ENCODE measurements at regions not wholly inside any gene's neighbourhood (a gene's known extent, or its start where the extent isn't known, plus 50 kb on each side); places are given as distances from the start of the nearest gene placed in this dataset.

DNA sequence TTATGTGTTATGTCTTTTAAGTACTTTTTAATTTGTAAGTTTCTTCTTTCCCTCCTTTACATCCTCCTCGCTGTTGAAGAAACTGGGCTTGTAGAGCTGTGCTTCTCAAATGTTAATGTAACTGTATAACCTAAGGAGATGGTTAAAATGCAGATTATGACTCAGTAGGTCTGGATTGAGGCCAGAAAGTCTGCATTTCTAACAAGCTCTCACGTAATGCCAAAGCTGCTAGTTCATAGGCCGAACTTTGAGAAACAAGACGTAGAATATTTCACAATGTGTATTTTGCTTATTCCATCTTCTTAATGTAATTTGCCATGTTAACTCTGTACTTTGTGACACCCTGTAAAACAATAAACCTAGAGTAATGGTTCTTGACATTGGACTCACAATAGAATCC lies 193.3 kb upstream of the SYT1 start:
- no peaks in the 10 kb centered on the region for H3K27me3 ChIP-seq (ENCODE audit: control insufficient read depth in 2 of 2, insufficient read depth in 2 of 2, low read length in 2 of 2)
- no peaks in the 10 kb centered on the region for H3K9me3 ChIP-seq (replicated peaks; ENCODE audit: control insufficient read depth, insufficient read depth, low read length)
- H3K4me3 ChIP-seq (replicated peaks in 1 of 3; ENCODE audit: insufficient read depth in 1 of 3, low read depth in 1 of 3, low read length in 3 of 3): no peak overlapping the region
- no peak overlapping the region for H3K4me2 ChIP-seq (ENCODE audit: insufficient read depth, low read length)
- H3K9ac ChIP-seq (replicated peaks; ENCODE audit: extremely low read depth, insufficient read depth, low read length): no peak overlapping the region
- dilution Hi-C loops (cut with MboI; ENCODE audit: extremely low pct_ligation_motif_present, low sequenced_read_pairs) (no loop called here), intact Hi-C loops (cut with micrococcal nuclease) (no loop called here)
- H3K27ac ChIP-seq (ENCODE audit: insufficient read depth, low read depth, low read length): no peak overlapping the region
- CTCF ChIA-PET: no interaction called here
- no peaks in the 10 kb centered on the region for H4K20me1 ChIP-seq (replicated peaks; ENCODE audit: control insufficient read depth, extremely low read depth, insufficient read depth, low read length)
- no peaks in the 10 kb centered on the region for H3K36me3 ChIP-seq (ENCODE audit: control insufficient read depth in 2 of 2, extremely low read depth in 1 of 2, insufficient read depth in 2 of 2, low read length in 2 of 2)
- no peaks in the 10 kb centered on the region for H3K4me1 ChIP-seq (ENCODE audit: control insufficient read depth, extremely low read depth, insufficient read depth, low read length)
- DNase-seq (ENCODE audit: low read depth, low spot score) (peak; percentile 24), FAIRE-seq (no peak)
- no peak overlapping the region for H2AFZ ChIP-seq (ENCODE audit: low read depth, low read length)
- TF ChIP-seq MYC (IDR thresholded peaks at IDR 0.05; ENCODE audit: low read depth, low read length): no peak
- TF ChIP-seq FOS (IDR thresholded peaks at IDR 0.05; ENCODE audit: borderline replicate concordance, insufficient read depth, low read length): no peak
- no peaks in the 10 kb centered on the region for H3K9me1 ChIP-seq (replicated peaks; ENCODE audit: control insufficient read depth, extremely low read depth, insufficient read depth, low read length)
- BruUV-seq (replicated peaks): no TSS peak
- POLR2A ChIA-PET: no interaction called here
- H3K79me2 ChIP-seq (ENCODE audit: control insufficient read depth, insufficient read depth, low read length): no peaks in the 10 kb centered on the region

DNA sequence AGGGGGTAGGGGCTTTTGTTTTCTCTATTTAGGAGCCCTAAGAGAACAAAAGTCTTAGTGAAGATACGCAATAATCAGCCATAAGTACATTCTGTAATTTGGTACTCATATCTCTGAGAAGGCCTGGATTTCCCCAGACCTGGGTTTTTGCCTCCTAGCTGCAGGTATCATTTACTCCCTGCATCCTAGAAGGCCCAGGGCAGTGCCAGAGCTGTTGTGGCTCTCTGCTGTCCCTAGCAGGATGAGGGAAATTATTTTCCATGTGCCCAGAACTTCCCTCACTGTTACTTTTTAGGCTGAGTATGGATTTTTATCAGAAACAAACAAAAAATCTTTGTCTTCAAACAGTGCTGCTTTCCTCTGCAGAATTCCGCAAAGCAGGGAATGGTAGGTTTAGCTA lies 192.5 kb upstream of the SYT1 start:
- Histone ChIP-seq H4K20me1 (replicated peaks; ENCODE audit: control insufficient read depth, extremely low read depth, insufficient read depth, low read length) (no peaks in the 10 kb centered on the region), H3K27me3 (ENCODE audit: control insufficient read depth in 2 of 2, insufficient read depth in 2 of 2, low read length in 2 of 2) (no peaks in the 10 kb centered on the region), H3K9ac (replicated peaks; ENCODE audit: extremely low read depth, insufficient read depth, low read length) (no peak overlapping the region), H2AFZ (ENCODE audit: low read depth, low read length) (no peak overlapping the region), H3K9me3 (replicated peaks; ENCODE audit: control insufficient read depth, insufficient read depth, low read length) (no peaks in the 10 kb centered on the region), H3K27ac (ENCODE audit: insufficient read depth, low read depth, low read length) (no peak overlapping the region), H3K79me2 (ENCODE audit: control insufficient read depth, insufficient read depth, low read length) (no peaks in the 10 kb centered on the region), H3K4me2 (ENCODE audit: insufficient read depth, low read length) (no peak overlapping the region), H3K9me1 (replicated peaks; ENCODE audit: control insufficient read depth, extremely low read depth, insufficient read depth, low read length) (no peaks in the 10 kb centered on the region), H3K36me3 (ENCODE audit: control insufficient read depth in 2 of 2, extremely low read depth in 1 of 2, insufficient read depth in 2 of 2, low read length in 2 of 2) (no peaks in the 10 kb centered on the region), H3K4me1 (ENCODE audit: control insufficient read depth, extremely low read depth, insufficient read depth, low read length) (no peaks in the 10 kb centered on the region), H3K4me3 (replicated peaks in 1 of 3; ENCODE audit: insufficient read depth in 1 of 3, low read depth in 1 of 3, low read length in 3 of 3) (no peak overlapping the region)
- dilution Hi-C loops (cut with MboI; ENCODE audit: extremely low pct_ligation_motif_present, low sequenced_read_pairs) (no loop called here), intact Hi-C loops (cut with micrococcal nuclease) (no loop called here)
- CTCF ChIA-PET: no interaction called here
- no peak for TF ChIP-seq GATA2 (IDR thresholded peaks at IDR 0.05; ENCODE audit: insufficient read depth, insufficient read length, low read depth, low read length)
- TF ChIP-seq EZH2 (IDR thresholded peaks at IDR 0.05; ENCODE audit: borderline replicate concordance, low read depth, low read length, severe bottlenecking): no peak
- no peak for TF ChIP-seq FOS (IDR thresholded peaks at IDR 0.05; ENCODE audit: borderline replicate concordance, insufficient read depth, low read length)
- no peak for TF ChIP-seq POLR2A (IDR thresholded peaks at IDR 0.05; ENCODE audit: low read depth, low read length)
- no peak for TF ChIP-seq POLR2AphosphoS5 (IDR thresholded peaks at IDR 0.05; ENCODE audit: insufficient read depth, low read depth, low read length)
- no peak for TF ChIP-seq JUN (IDR thresholded peaks at IDR 0.05; ENCODE audit: borderline replicate concordance, insufficient read depth, insufficient read length, low read depth)
- TF ChIP-seq, protein P1, sequence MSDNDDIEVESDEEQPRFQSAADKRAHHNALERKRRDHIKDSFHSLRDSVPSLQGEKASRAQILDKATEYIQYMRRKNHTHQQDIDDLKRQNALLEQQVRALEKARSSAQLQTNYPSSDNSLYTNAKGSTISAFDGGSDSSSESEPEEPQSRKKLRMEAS (IDR thresholded peaks at IDR 0.05; ENCODE audit: insufficient read depth, insufficient read length): no peak
- no peak for TF ChIP-seq MYC (IDR thresholded peaks at IDR 0.05; ENCODE audit: low read depth, low read length)
- TF ChIP-seq, protein P2, sequence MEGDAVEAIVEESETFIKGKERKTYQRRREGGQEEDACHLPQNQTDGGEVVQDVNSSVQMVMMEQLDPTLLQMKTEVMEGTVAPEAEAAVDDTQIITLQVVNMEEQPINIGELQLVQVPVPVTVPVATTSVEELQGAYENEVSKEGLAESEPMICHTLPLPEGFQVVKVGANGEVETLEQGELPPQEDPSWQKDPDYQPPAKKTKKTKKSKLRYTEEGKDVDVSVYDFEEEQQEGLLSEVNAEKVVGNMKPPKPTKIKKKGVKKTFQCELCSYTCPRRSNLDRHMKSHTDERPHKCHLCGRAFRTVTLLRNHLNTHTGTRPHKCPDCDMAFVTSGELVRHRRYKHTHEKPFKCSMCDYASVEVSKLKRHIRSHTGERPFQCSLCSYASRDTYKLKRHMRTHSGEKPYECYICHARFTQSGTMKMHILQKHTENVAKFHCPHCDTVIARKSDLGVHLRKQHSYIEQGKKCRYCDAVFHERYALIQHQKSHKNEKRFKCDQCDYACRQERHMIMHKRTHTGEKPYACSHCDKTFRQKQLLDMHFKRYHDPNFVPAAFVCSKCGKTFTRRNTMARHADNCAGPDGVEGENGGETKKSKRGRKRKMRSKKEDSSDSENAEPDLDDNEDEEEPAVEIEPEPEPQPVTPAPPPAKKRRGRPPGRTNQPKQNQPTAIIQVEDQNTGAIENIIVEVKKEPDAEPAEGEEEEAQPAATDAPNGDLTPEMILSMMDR (IDR thresholded peaks at IDR 0.05; ENCODE audit: extremely low read depth in 1 of 2, insufficient read depth in 1 of 2, low read depth in 1 of 2, low read length in 2 of 2): no peak
- DNase-seq (ENCODE audit: low read depth, low spot score) (no peak), FAIRE-seq (no peak)
- BruUV-seq (replicated peaks): no TSS peak
- POLR2A ChIA-PET: no interaction called here
